ENCODE measurements at regions not wholly inside any gene's neighbourhood (a gene's known extent, or its start where the extent isn't known, plus 50 kb on each side); places are given as distances from the start of the nearest gene placed in this dataset.

DNA sequence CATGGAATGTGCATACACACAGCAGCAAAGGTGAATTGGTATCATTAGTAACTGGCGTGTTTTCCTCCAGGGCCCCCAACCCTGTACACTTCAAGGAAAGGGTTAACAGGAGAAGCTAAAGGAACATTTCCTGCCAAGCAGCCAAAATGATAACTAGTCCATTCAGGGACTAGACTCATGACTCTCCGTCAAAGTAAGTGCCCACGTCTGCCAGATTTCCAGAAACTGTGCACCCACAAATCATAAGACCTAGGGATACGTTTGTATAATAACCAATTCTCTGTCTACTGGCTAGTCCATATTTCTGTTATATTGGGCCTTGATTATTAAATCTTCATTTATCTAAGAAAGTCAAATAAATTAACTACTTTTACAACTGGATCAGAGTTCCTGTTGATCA is 76.0 kb upstream of the NHSL1 start:
- H3K4me3 ChIP-seq (ENCODE audit: low read depth, low read length): no peak overlapping the region
- DNase-seq (ENCODE audit: low read depth): no peak
- TF ChIP-seq, protein P1, sequence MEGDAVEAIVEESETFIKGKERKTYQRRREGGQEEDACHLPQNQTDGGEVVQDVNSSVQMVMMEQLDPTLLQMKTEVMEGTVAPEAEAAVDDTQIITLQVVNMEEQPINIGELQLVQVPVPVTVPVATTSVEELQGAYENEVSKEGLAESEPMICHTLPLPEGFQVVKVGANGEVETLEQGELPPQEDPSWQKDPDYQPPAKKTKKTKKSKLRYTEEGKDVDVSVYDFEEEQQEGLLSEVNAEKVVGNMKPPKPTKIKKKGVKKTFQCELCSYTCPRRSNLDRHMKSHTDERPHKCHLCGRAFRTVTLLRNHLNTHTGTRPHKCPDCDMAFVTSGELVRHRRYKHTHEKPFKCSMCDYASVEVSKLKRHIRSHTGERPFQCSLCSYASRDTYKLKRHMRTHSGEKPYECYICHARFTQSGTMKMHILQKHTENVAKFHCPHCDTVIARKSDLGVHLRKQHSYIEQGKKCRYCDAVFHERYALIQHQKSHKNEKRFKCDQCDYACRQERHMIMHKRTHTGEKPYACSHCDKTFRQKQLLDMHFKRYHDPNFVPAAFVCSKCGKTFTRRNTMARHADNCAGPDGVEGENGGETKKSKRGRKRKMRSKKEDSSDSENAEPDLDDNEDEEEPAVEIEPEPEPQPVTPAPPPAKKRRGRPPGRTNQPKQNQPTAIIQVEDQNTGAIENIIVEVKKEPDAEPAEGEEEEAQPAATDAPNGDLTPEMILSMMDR (IDR thresholded peaks at IDR 0.05; ENCODE audit: insufficient read depth, low read depth, low read length): no peak

DNA sequence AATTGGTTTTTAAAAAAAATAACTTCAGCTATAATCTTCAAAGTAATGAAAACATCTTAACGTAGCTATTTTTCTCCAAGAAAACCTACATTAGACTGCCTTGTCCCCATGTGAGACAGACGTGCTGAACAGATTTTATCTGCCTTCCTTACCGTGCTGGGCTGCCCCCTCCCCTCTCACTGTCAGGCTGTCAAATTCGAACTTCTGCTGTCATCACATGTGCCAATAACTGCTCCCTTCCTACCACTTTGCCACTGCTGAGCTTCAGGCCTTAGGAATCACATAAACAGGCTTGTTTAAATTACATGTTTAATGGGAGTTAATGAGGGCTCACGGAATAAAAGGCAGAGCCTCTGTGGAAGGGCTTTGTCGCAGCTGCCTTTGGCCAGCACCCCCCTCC is 77.0 kb upstream of the NHSL1 start:
- TF ChIP-seq, protein P1 (IDR thresholded peaks at IDR 0.05; ENCODE audit: insufficient read depth, low read depth, low read length): no peak
- DNase-seq (ENCODE audit: low read depth): no peak
- no peak overlapping the region for H3K4me3 ChIP-seq (ENCODE audit: low read depth, low read length)

DNA sequence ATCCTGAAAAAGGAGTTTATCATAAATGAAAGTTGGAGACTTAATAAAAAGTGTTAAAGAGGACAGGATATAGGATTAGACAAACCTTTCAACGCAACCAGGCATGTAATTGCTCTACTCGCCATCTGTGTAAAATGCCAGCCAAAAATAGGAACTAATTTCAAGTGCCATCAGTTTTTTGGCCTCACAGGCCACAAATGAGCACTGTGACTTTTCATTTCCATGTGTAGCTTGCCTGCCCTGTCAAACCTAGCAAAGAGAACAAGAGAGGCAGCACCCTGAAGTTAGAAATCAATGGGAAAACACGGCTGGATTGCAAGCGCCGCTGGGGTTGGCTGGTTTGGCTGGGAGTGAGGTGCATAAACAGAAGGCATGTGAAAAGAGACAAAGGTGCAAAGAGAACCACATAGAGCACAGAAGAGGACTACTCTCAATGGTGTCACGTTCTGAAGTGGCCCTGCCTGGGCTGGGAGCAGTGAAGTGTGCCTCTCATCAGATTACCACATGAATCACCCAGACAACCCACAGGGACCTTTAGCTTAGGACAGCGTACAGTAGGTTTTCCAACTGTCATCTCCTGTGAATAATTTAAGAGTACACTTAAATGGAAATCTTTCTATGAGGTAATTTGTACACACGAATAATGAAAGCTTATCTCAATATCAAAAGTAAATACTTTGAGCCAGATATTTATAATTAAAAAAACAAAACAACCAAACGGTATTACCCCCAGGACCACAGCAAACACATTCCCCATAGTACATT is 78.0 kb upstream of the NHSL1 start:
- H3K4me3 ChIP-seq (ENCODE audit: low read depth, low read length): no peak overlapping the region
- no peak for DNase-seq (ENCODE audit: low read depth)
- TF ChIP-seq, protein P1 (IDR thresholded peaks at IDR 0.05; ENCODE audit: insufficient read depth, low read depth, low read length): no peak

DNA sequence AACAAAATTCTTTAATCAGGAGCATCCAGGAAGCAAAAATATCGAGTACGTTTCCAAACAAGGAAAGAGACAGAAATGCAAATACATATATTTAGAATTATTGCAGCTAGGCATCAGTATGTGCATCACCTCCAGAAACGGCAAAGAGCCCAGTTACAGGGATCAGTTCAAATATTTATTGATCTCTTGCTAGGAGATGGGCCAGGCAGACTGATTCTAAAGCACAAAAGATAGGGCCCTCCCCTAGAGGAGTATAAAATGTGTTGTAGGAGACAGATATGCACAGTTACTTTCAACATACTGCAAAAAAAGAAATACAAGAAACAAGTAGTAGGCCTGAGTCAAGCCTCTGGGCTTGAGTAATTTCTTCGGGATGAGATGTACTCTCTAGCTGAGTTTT is 80.7 kb upstream of the NHSL1 start:
- no peak overlapping the region for H3K4me3 ChIP-seq (ENCODE audit: low read depth, low read length)
- TF ChIP-seq, protein P1 (IDR thresholded peaks at IDR 0.05; ENCODE audit: insufficient read depth, low read depth, low read length): no peak
- DNase-seq (ENCODE audit: low read depth): no peak

DNA sequence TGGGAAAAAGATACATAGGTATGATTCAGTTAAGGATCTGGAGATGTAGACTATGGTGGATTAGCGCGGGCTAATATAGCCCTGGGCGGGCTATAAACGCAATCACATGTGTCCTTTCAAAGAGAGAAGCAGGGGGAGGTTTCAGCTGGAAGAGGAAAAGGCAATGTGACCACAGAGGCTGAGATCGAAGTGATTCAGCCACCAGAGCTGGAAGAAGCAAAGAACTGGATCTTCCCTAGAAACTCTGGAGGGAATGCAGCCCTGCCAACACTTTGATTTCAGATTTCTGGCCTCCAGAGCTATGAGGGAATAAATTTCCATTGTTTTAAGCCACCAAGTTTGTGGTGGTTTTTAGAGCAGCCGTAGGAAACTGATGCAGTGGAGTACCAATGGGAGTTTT is 81.5 kb upstream of the NHSL1 start:
- no peak overlapping the region for H3K4me3 ChIP-seq (ENCODE audit: low read depth, low read length)
- TF ChIP-seq, protein P1 (IDR thresholded peaks at IDR 0.05; ENCODE audit: insufficient read depth, low read depth, low read length): no peak
- no peak for DNase-seq (ENCODE audit: low read depth)

DNA sequence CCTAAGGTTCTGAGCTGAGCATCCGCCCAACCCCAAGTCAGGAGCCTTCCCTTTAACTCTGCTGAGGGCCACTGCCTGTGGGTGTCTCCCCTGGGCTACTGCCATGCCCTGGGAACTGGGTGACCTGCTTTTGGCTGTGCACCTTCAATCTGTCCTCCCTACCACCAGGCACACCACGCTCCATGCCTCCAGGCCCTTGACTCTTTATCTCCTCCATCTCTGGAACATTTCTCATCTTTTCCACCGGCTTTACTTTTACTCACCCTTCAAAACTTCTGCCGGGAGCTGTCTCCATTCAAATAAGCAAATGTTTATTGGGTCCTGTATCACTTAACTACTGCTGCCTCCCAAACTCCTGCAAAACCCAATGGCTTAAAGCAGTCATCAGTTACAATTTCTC is 83.3 kb upstream of the NHSL1 start:
- no peak overlapping the region for H3K4me3 ChIP-seq (ENCODE audit: low read depth, low read length)
- TF ChIP-seq, protein P1 (IDR thresholded peaks at IDR 0.05; ENCODE audit: insufficient read depth, low read depth, low read length): no peak
- no peak for DNase-seq (ENCODE audit: low read depth)

DNA sequence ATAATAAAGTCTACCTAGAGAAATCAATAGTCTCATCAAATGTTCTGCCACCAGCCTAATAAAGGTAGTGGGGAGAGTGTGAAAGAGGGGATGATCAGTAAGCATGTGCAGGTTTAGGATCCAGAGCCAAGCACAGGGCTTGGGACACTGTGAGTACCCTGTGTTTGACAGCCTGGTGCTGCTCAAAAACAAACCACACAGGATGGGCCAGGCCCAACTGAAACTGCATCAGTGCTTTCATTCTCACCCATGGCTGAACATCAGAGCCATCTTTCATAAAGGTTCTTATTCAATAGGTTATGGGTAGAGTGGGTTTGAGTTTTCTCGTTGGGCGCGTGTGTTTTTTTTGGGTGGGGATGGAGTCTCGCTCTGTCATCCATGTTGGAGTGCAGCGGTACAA is 87.3 kb upstream of the NHSL1 start:
- TF ChIP-seq, protein P1 (IDR thresholded peaks at IDR 0.05; ENCODE audit: insufficient read depth, low read depth, low read length): no peak
- DNase-seq (ENCODE audit: low read depth): no peak
- H3K4me3 ChIP-seq (ENCODE audit: low read depth, low read length): no peak overlapping the region

All from fibroblast of villous mesenchyme (primary cell).